ENCODE measurements at regions not wholly inside any gene's neighbourhood (a gene's known extent, or its start where the extent isn't known, plus 50 kb on each side); places are given as distances from the start of the nearest gene placed in this dataset.

- FAIRE-seq, result no peak
These were observed 682.7 kb upstream of the RAB6C start for GRCh38 chr2:129296806-129297205.

- no peak for FAIRE-seq
These were observed 682.0 kb upstream of the RAB6C start for GRCh38 chr2:129297430-129297829.

GRCh38 chr2:129299338-129299737 lies 680.1 kb upstream of the RAB6C start:
- FAIRE-seq, result no peak

GRCh38 chr2:129299756-129300155 lies 679.7 kb upstream of the RAB6C start:
- FAIRE-seq, result no peak

- no peak for FAIRE-seq
These were observed 679.0 kb upstream of the RAB6C start for GRCh38 chr2:129300456-129300855.

- no peak for FAIRE-seq
These were observed 678.0 kb upstream of the RAB6C start for GRCh38 chr2:129301431-129301913.

GRCh38 chr2:129302106-129302505 lies 677.4 kb upstream of the RAB6C start:
- no peak for FAIRE-seq

- no peak for FAIRE-seq
These were observed 676.8 kb upstream of the RAB6C start for GRCh38 chr2:129302561-129303183.

- no peak for FAIRE-seq
These were observed 665.3 kb upstream of the RAB6C start for GRCh38 chr2:129314120-129314519.

- no peak for FAIRE-seq
These were observed 660.7 kb upstream of the RAB6C start for GRCh38 chr2:129318581-129319421.

GRCh38 chr2:129319422-129319717 lies 660.1 kb upstream of the RAB6C start:
- no peak for FAIRE-seq

- no peak for FAIRE-seq
These were observed 659.2 kb upstream of the RAB6C start for GRCh38 chr2:129320288-129320687.

- FAIRE-seq, result no peak
These were observed 655.1 kb upstream of the RAB6C start for GRCh38 chr2:129324349-129324748.

GRCh38 chr2:129325151-129325550 lies 654.3 kb upstream of the RAB6C start:
- FAIRE-seq, result no peak

GRCh38 chr2:129329574-129329973 lies 649.9 kb upstream of the RAB6C start:
- FAIRE-seq, result no peak

GRCh38 chr2:129330504-129330903 lies 649.0 kb upstream of the RAB6C start:
- no peak for FAIRE-seq

- no peak for FAIRE-seq
These were observed 647.8 kb upstream of the RAB6C start for GRCh38 chr2:129331638-129332037.

- no peak for FAIRE-seq
These were observed 645.3 kb upstream of the RAB6C start for GRCh38 chr2:129334128-129334527.

- no peak for FAIRE-seq
These were observed 644.6 kb upstream of the RAB6C start for GRCh38 chr2:129334696-129335410.

- no peak for FAIRE-seq
These were observed 643.2 kb upstream of the RAB6C start for GRCh38 chr2:129336276-129336675.

- FAIRE-seq, result no peak
These were observed 642.4 kb upstream of the RAB6C start for GRCh38 chr2:129337076-129337475.

- FAIRE-seq, result no peak
These were observed 633.9 kb upstream of the RAB6C start for GRCh38 chr2:129345540-129345939.

GRCh38 chr2:129347486-129348217 lies 631.8 kb upstream of the RAB6C start:
- FAIRE-seq, result no peak

Data from G401.6 (cell line).